ENCODE measurements at regions not wholly inside any gene's neighbourhood (a gene's known extent, or its start where the extent isn't known, plus 50 kb on each side); places are given as distances from the start of the nearest gene placed in this dataset.
"Not testable (repeated sequence)": the region's sequence is repeated elsewhere in the genome, so short reads cannot be mapped to it uniquely, and the experiment has no call there.

DNA sequence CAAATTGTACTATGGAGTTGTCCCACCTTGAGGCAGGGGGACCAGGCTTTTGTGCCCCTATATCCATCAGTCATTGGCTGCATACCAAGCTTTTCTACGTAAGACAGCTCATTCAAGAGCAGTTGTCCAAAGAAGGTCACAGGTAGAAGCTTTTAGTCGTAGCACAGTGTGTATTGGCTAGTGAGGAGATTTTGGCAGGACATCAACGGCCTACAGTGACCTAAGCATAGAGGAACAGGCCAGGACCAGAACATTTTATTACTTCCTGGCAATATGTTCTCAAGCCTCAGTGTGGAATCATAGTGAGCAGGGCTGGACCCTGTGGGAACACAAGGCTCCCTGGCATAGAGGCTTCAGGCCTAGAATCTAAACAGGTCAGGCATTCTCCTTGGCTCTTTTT is 105.4 kb upstream of the ANKRD28 start:
- DNase-seq (ENCODE audit: low read depth, low spot score), result no peak

DNA sequence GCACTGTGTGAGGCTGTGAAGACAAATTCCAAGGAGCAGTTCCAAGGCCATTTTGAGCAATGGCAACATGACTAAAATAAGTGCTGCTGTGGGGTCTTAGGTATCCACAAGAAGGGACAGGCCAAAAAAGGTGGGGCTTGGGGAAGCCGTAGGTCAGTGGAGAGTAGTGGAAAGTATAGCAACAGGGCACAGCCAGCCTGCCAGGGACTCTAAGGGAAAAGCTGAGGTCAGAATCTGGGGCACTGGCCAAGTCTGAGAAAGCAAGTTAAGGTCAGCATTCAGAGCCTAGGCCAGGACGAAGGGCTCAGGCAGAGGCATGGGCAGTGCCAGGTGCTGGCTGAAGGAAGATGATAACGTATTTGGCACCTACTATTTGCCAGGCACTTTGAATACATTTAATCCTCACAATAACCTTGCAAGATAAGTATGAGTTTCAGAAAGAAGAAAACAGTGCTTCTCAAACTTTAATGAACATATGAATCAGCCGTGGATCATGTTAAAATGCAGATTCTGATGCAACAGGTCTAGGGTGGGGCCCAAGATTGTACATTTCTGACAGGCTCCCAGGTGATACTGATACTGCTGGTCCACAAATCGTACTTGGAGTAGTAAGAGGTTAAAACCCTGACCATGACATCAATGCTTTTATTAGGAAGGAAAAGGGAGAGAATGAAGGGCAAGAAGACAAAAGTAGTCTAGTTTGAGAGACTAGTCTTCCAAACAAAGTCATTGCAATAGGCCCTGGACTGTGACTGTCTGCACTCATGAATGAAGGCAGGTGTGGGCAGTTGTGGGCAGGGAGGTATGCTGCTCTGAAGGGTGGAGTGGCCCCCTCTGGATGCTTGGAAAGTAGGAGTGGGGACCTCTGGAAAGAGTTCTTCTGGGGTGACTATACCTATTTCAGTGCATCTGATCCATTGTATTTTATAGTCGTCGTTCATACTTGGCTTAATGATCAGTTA is 106.3 kb upstream of the ANKRD28 start:
- DNase-seq (ENCODE audit: low read depth, low spot score), result no peak

DNA sequence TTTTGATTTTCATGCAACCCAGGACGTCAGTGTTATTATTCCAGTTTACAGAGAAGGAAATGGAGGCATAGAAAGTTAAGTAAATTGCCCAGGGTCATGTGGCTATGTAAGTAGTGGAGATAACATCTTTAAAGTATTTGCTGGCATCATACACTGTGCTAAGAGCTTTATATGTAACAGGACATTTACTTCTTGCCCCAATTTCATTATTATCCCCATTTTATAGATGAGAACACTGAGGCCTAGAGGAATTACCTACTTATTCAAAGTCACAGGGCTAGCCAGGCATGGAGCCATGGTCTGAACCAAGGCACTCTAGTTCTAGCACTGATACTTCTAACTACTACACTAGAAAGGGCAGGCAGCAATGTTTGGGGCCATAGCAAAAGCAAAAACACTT is 107.3 kb upstream of the ANKRD28 start:
- no peak for DNase-seq (ENCODE audit: low read depth, low spot score)

DNA sequence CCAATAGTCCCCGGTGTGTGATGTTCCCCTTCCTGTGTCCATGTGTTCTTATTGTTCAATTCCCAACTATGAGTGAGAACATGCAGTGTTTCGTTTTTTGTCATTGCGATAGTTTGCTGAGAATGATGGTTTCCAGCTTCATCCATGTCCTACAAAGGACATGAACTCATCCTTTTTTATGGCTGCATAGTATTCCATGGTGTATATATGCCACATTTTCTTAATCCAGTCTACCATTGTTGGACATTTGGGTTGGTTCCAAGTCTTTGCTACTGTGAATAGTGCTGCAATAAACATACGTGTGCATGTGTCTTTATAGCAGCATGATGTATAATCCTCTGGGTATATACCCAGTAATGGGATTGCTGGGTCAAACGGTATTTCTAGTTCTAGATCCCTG is 109.6 kb upstream of the ANKRD28 start:
- DNase-seq (ENCODE audit: low read depth, low spot score), result not testable (repeated sequence)

DNA sequence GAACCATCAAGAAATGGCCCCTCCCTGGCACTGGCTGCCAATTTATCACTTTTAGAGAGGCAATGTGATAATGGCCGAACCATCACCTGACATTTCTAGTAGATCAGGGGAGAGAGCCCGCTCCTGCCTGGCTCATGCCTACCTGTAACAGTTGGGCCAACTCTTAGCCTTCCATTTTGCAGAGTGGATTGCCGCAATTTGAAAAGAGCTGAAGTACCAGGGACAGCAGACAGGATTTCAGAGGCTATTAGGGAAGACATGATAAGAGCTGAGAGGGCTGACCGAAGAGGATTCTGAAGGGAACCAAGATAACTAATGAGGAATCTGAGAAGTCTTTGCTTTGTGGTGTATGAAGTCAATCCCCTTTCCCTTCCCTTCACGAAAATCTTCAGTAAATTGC is 121.2 kb upstream of the ANKRD28 start:
- no peak for DNase-seq (ENCODE audit: low read depth, low spot score)

DNA sequence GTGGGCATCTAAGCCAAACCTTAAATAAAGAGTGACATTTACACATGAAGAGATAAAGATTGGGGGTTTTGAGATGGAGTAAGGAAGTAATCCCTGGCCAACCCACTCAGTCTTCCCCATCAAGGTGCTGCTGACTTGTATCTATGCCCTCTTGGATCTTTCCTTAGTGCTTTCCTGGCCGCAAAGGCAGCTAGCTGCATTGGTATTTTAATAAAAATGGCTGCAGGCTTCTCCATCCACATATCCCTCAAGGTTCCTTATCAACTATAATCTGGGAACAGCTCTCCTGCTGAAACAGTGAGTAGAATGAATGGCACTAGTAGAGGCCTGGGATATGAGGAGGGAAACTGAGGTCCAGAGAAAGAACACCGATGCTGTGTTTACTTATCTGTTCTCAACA is 122.2 kb upstream of the ANKRD28 start:
- no peak for DNase-seq (ENCODE audit: low read depth, low spot score)

DNA sequence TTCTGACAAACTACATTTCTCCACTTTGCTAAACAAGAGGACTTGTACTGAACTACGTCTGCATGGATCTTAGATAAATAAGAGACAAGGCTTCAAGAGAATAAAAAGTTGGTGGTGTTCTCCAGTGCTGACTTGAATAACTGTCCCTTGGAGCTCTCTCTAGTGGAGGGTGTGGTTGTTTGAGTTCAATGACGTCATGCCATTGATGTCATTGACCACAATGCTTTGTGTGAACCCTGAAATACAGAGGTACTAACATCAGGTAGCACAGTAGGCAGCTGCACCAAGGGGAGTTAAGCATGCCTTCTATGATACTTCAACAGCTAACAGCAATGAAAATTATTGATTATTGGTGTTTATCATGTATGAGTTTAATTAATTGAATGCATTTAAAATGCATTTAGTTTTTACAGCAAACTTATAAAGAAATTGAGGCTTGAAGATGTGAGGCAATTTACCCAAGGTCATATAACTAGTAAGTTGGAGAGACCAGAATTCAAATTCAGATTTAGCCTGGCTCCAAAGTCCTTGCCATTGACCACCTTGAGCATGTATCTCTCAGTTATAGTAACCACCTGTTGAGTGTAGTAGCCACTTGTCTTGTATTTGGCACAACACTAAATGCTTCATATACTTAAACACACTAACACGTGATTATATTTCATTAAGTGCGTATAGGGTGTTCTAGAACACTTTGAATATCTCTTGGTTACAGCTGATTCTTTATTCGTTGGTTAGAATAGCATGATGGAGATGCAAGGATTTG is 126.0 kb upstream of the ANKRD28 start:
- DNase-seq (ENCODE audit: low read depth, low spot score), result no peak

DNA sequence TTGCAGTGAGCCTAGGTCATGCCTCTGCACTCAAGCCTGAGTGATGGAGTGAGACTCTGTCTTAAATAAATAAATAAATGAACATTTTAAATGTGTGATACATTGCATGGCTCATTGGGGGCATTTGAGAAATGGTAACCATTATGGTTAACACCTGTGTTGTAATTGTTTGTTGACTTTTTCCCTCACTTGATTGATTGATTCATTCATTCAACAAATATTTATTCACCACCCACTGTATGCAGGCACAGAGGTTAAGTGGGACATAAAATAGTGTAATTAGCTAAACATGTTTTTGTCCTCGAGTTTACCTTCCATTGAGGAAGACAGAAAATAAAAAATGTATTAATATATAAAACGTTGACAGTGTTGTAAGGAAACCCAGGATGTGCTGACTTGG is 127.1 kb upstream of the ANKRD28 start:
- no peak for DNase-seq (ENCODE audit: low read depth, low spot score)

DNA sequence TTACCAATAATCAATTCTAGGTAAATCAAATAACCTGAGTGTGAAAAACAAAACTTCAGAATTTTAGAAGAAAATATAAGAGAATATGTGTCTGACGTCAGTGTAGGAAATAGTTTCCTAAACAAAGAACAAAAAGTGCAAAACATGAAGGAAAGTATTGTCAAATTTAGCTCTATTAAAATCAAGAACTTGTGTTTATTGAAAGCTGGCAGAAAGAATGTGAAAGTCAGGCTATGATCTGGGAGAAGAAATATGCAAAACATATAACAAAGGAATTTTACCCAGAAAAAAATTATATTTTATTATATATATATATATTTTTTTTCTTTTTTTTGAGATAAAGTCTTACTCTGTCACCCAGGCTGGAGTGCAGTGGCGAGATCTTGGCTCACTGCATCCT is 129.1 kb upstream of the ANKRD28 start:
- DNase-seq (ENCODE audit: low read depth, low spot score), result no peak

DNA sequence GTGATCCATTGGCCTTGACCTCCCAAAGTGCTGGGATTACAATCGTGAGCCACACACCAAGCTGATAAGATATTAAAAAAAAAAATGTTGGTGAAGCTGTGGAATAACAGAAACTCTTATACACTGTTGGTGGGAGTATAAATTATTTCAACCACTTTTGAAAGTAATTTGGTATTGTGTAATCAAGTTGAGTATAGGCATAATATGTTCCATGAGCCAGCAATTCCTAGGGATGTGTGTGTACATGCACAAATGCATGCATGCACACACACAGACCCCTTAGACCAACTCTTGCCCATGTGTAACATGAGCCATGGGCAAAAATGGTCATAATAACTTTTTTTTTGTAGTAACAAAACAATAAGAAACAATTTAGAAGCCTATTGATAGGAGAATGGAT is 130.2 kb upstream of the ANKRD28 start:
- no peak for DNase-seq (ENCODE audit: low read depth, low spot score)

DNA sequence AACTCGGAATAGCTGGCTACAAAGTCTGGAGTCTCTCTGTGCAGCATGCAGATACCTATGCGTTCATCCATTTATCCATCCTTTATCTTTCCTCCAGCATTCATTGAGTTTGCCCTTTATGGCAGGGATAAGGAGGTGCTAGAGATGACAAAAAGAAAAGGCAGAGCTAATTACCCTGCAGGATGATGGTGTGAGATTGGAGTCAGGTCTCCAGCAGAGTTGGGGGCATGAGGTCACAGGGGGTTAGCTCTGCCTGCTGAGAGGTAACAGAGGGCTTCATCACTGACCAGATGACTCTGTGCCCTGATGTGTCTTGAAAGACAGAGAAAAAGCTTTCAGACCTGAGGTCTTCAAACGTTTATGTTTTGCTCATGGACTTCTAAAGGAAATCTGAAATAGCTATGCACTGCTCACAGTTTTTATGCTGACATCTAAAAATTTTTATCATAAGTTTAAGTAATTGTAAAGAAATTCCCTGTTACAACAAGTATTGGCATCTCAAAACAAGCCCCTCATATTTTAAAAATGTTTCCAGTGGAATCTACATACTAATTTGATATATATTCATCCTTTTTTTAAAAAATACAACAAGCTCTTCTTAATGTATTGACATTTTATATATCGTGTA is 132.3 kb upstream of the ANKRD28 start:
- no peak for DNase-seq (ENCODE audit: low read depth, low spot score)

DNA sequence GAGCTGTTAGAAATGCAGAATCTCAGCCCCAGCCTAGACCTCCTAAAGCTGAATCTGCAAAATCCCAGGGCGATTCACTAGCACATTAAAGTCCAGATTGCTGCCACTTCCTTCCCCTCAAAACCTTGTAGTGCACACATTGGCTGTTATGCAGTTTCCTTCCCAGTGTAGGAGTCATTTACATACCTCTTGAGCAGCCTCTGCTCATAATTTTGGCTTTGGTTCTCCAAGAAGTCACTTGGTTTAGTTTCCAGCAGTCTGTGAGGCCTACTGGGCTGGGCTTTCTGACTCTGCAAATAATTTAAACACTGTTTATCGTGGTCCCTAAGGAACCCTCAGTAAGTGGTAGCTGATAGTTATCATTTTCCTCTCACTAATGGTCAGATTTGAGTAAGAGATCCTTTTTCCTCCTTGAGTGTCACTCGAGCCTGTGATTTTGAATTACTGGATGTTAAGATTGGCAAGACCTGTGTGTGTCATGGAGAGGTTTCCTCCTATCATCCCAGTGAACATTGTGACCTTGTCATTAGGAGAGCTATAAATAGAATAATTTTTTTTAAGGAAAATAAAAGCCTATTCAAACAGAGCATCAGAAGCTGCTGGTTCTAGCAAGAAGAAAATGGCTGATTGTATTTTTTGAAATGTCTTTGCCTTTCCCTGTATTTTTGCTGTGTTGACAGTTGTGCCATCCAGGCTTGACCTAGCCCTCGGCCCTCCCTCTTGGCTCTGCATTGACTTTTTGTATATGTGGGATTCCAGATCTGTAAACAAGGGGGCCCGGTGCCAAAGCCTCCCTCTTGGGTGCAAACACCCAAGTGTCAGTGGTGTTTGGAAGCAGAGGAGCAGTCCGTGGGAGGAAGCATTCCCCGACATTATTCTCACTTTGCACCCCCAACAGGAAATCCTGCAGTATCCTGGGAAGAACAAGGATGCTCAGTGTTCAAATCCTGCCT is 134.8 kb upstream of the ANKRD28 start:
- DNase-seq (ENCODE audit: low read depth, low spot score), result no peak

DNA sequence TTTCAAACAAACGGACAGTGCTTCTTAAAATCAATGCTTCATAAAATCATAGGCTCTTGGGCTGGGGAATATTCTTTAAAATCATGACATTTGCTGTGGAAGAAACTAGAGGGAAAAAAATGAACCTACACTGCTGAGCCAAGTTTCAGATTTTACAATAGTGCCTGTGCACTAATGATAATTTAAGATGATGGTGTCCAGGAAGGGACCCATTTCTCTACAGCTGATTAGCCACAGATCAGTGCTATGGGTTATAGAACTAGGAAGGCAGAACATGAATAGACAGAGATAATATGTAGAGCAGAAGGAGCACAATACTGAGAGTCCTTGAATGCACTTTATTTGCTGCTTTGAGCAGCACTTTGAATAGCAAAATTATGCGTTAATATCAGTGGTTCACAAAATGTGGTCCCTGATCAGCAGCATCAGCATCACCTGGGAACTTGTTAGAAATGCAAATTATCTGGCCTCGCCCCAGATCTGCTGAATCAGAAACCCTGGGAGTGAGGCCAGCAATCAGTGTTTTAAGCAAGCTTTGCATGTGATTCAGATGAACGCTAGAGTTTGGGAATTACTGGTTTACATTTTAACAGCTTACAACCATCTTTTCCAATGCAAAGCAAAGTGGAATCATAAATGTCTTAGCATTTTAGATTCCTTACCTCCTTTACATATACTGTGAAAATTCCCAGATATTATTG is 135.8 kb upstream of the ANKRD28 start:
- DNase-seq (ENCODE audit: low read depth, low spot score), result no peak

DNA sequence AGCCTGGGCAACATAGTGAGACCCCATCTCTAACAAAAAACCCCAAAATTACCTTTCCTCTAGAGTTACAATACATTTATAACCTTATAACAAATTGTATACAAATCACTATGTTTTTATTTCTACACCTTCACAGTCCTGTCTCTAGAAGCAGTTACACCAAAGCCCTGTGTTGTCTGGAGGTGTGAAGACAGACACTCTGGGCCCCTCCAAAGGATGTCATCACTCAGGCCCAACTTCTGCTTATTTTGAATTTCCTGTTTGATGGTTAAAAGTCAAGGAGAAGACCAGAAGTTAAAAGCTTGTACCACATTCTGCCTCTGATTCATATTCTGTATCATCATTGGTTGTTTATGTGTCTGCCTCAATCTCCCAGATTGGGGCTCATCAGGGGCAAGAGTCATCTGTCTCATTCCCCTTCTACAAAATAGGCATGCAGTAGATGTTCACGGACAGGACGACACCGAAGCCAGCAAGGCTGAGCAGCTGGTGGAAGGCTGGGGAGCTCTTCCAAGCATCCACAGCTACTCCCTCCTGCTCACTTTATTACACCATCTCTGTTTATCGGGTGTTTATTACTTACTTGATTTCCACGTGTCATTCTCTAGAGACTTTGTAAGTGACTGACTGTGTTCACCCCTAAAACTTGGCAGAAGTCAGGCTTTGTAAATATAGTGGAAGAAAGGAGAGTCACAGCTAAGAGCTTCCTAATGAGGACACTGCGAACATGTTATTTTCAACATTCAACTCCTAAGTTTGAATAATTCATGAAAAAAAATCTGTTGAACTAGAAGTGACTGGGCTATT is 136.8 kb upstream of the ANKRD28 start:
- no peak for DNase-seq (ENCODE audit: low read depth, low spot score)

DNA sequence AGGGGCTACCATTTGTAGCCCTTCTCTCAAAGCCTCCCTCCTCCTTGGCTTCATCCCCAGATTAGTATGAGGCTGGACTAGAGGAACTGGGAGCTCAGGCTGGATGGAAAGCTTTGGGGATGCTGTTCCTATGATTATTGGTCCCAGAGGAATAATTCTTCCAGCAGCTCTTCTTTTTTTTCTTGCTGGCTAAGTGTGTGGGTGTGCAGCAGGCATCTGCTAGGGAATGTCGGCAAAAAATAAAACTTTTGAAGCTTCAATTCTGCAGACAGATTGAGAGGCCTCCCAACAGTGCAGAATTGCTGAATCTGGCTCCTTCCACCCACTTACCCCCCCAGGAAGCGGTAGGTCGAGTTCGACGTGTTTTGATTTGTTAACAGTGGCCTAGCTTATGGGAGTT is 138.5 kb upstream of the ANKRD28 start:
- DNase-seq (ENCODE audit: low read depth, low spot score), result no peak

DNA sequence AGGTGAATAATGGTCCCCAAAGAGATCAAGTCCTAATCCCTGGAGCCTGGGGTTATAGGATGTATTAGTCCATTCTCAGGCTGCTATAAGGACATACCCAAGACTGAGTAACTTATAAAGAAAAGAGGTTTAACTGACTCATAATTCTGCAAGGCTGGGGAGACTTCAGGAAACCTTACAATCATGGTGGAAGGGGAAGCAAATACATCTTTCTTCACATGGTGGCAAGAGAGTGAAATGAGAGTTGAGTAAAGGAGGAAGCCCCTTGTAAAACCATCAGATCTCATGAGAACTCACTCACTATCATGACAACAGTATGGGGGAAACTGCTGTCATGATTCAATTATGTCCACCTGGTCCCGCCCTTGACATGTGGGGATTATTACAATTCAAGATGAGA is 142.9 kb upstream of the ANKRD28 start:
- no peak for DNase-seq (ENCODE audit: low read depth, low spot score)

DNA sequence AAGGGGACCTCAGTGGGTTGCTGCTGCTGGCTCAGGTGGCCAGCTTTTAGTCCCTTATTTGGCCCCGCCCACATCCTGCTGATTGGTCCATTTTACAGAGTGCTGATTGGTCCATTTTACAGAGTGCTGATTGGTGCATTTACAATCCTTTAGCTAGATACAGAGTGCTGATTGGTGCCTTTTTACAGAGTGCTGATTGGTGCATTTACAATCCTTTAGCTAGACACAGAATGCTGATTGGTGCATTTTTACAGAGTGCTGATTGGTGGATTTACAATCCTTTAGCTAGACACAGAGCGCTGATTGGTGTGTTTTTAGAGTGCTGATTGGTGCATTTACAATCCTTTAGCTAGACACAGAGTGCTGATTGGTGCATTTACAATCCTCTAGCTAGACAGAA is 143.7 kb upstream of the ANKRD28 start:
- DNase-seq (ENCODE audit: low read depth, low spot score), result not testable (repeated sequence)

DNA sequence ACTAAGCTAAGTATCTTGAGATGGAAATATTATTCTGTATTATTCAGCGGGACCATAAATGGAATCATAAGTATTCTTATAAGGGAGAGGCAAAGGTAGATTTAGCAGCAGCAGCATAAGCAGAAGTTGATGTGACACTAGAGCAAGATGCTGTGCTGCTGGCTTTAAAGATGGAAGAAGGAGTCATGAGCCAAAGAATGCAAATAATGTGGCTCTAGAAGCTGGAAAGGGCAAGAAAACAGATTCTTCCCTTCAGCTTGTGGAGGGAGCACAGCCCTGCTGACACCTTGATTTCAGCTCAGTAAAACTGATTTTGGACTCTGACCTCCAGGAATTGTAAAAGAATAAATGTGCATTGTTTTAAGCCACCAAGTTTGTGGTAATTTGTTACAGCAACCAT is 144.2 kb upstream of the ANKRD28 start:
- no peak for DNase-seq (ENCODE audit: low read depth, low spot score)

DNA sequence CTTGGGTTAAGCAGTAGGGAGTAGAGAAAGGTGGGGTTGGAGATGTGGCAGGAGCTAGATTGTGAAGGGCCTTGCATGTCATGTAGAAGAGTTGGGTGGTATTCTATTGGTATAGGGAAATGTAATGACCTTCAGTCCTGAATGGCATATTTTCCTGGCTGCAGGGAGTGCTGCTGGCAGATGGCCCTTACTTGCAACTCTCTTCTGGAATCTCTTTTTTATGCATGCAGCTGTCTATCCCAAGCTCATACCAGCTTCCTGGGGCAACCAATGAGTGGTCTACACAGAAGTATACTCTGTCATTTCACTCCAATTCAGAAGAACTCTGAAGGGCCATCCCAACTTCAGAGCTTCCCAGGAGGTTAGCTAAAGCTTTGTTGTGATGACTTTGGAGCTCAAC is 144.7 kb upstream of the ANKRD28 start:
- no peak for DNase-seq (ENCODE audit: low read depth, low spot score)

DNA sequence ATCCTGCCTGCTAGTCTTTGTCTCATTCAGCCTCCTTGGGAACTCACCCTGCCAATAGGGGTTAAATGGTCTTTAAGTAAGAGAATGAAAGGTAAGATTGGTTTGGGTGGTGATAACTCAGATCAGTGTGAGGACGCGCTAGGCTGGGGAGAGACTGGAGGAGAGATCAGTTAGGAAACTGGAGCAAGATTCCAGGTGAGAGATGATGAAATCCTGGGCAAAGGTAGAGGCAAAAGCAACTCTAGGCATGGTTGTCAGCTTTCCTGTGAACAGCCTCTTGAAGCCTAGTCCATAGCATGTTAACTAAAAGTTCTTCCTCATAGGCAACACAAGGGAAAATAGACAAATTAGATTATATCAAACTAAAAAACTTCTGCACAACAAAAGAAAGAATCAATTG is 145.2 kb upstream of the ANKRD28 start:
- DNase-seq (ENCODE audit: low read depth, low spot score), result no peak
